ENCODE measurements at regions not wholly inside any gene's neighbourhood (a gene's known extent, or its start where the extent isn't known, plus 50 kb on each side); places are given as distances from the start of the nearest gene placed in this dataset.

- H3K9me3 ChIP-seq (ENCODE audit: control insufficient read depth in 1 of 2, insufficient read depth in 1 of 2, low read depth in 1 of 2, low read length in 2 of 2): no peaks in the 10 kb centered on the region
- H3K9ac ChIP-seq (ENCODE audit: low read length): no peak overlapping the region
- CTCF ChIA-PET: no interaction called here
- ATAC-seq: no peak
- no peaks in the 10 kb centered on the region for H3K79me2 ChIP-seq (ENCODE audit: insufficient read depth, low read length)
- TF ChIP-seq CEBPB (IDR thresholded peaks at IDR 0.05; ENCODE audit: low read depth): no peak
- no peak for TF ChIP-seq SRF (IDR thresholded peaks at IDR 0.05; ENCODE audit: low read depth)
- no peak for TF ChIP-seq SP1 (IDR thresholded peaks at IDR 0.05; ENCODE audit: low read depth)
- H3K4me2 ChIP-seq (ENCODE audit: low read length): no peak overlapping the region
- no TSS peak for BruUV-seq (replicated peaks)
- RAD21 ChIA-PET (ENCODE audit: low non-redundant PET in 1 of 2, low total read pairs in 2 of 2, uncharacterized antibody in 2 of 2, unreplicated experiment in 2 of 2): no interaction called here
- H3K36me3 ChIP-seq (ENCODE audit: control insufficient read depth in 1 of 2, insufficient read depth in 2 of 2, low read length in 2 of 2): no peaks in the 10 kb centered on the region
- no peak overlapping the region for H3K4me3 ChIP-seq (replicated peaks in 1 of 2; ENCODE audit: low read depth in 1 of 2, low read length in 2 of 2)
- DNase-seq (ENCODE audit: low read depth, low spot score): no peak
- peaks cover 14 to 19% of the 10 kb centered on the region in 2 experiments for H3K4me1 ChIP-seq (ENCODE audit: control insufficient read depth in 1 of 2, insufficient read depth in 2 of 2, low read length in 2 of 2)
- intact Hi-C loops (cut with micrococcal nuclease): no loop called here
- no peak overlapping the region for H3K27ac ChIP-seq (ENCODE audit: low read depth, low read length)
- POLR2A ChIA-PET: no interaction called here
- no peak overlapping the region for H2AFZ ChIP-seq (ENCODE audit: low read depth, low read length, poor library complexity, severe bottlenecking)
- no peaks in the 10 kb centered on the region for H4K20me1 ChIP-seq (ENCODE audit: insufficient read depth)
- H3K27me3 ChIP-seq (ENCODE audit: insufficient read depth, low read length): no peaks in the 10 kb centered on the region
- no peaks in the 10 kb centered on the region for H3K9me2 ChIP-seq (ENCODE audit: insufficient read depth)
Measured at GRCh38 chr2:145909766-145910165, 1389.8 kb upstream of the ZEB2 start.

GRCh38 chr2:145909175-145909755 lies 1389.3 kb upstream of the ZEB2 start:
- RAD21 ChIA-PET (ENCODE audit: low non-redundant PET in 1 of 2, low total read pairs in 2 of 2, uncharacterized antibody in 2 of 2, unreplicated experiment in 2 of 2): no interaction called here
- Histone ChIP-seq H3K4me1 (ENCODE audit: control insufficient read depth in 1 of 2, insufficient read depth in 2 of 2, low read length in 2 of 2) (peaks cover 14 to 19% of the 10 kb centered on the region in 2 experiments), H3K9me3 (ENCODE audit: control insufficient read depth in 1 of 2, insufficient read depth in 1 of 2, low read depth in 1 of 2, low read length in 2 of 2) (no peaks in the 10 kb centered on the region), H4K20me1 (ENCODE audit: insufficient read depth) (no peaks in the 10 kb centered on the region), H3K9ac (ENCODE audit: low read length) (no peak overlapping the region), H3K27ac (ENCODE audit: low read depth, low read length) (no peak overlapping the region), H3K27me3 (ENCODE audit: insufficient read depth, low read length) (no peaks in the 10 kb centered on the region), H3K79me2 (ENCODE audit: insufficient read depth, low read length) (no peaks in the 10 kb centered on the region), H3K36me3 (ENCODE audit: control insufficient read depth in 1 of 2, insufficient read depth in 2 of 2, low read length in 2 of 2) (no peaks in the 10 kb centered on the region), H3K4me3 (replicated peaks in 1 of 2; ENCODE audit: low read depth in 1 of 2, low read length in 2 of 2) (no peak overlapping the region), H3K9me2 (ENCODE audit: insufficient read depth) (no peaks in the 10 kb centered on the region), H3K4me2 (ENCODE audit: low read length) (no peak overlapping the region), H2AFZ (ENCODE audit: low read depth, low read length, poor library complexity, severe bottlenecking) (no peak overlapping the region)
- TF ChIP-seq EZH2phosphoT487 (IDR thresholded peaks at IDR 0.05; ENCODE audit: borderline replicate concordance) (no peak), SP1 (IDR thresholded peaks at IDR 0.05; ENCODE audit: low read depth) (no peak), ZBTB33 (IDR thresholded peaks at IDR 0.05; ENCODE audit: extremely low read depth, insufficient replicate concordance, low read length) (no peak), EGR1 (IDR thresholded peaks at IDR 0.05; ENCODE audit: low read depth) (no peak), POLR2A (IDR thresholded peaks at IDR 0.05; ENCODE audit: borderline replicate concordance, extremely low read depth, insufficient read depth, insufficient read length) (no peak), ZNF274 (IDR thresholded peaks at IDR 0.05; ENCODE audit: low read depth, low read length) (no peak), POLR2AphosphoS5 (IDR thresholded peaks at IDR 0.05; ENCODE audit: low read depth, low read length) (no peak), REST (IDR thresholded peaks at IDR 0.05; ENCODE audit: low read depth) (no peak), CEBPB (IDR thresholded peaks at IDR 0.05; ENCODE audit: low read depth) (no peak), CBX3 (IDR thresholded peaks at IDR 0.05; ENCODE audit: low read depth) (no peak), MAX (IDR thresholded peaks at IDR 0.05) (no peak), SRF (IDR thresholded peaks at IDR 0.05; ENCODE audit: low read depth) (no peak), EZH2 (IDR thresholded peaks at IDR 0.05) (no peak), TCF7L2 (IDR thresholded peaks at IDR 0.05; ENCODE audit: borderline replicate concordance, extremely low read depth, insufficient read depth, insufficient read length) (no peak), ATF3 (IDR thresholded peaks at IDR 0.05) (no peak)
- intact Hi-C loops (cut with micrococcal nuclease): no loop called here
- CTCF ChIA-PET: no interaction called here
- BruUV-seq (replicated peaks): no TSS peak
- no peak for ATAC-seq
- DNase-seq (ENCODE audit: low read depth, low spot score): no peak
- POLR2A ChIA-PET: no interaction called here
